Activated T-cell treated with anti-CD3 and anti-CD28 coated beads, Interleukin-2, amount 50 U/mL, for 24 hours (primary cell): ENCODE measurements at regions not wholly inside any gene's neighbourhood (a gene's known extent, or its start where the extent isn't known, plus 50 kb on each side); places are given as distances from the start of the nearest gene placed in this dataset.

Experiments
- DNase-seq: peaks from one replicate; pipeline ENCODE4 v3.0.0-alpha.2; 2020
- H3K27ac Mint-ChIP-seq: 2 replicates; pipeline ENCODE4 v1.8.0; 2020; ENCODE audit warnings: mild to moderate bottlenecking, mixed read lengths
- H3K27me3 Mint-ChIP-seq: 2 replicates; pipeline ENCODE4 v1.8.0; 2020; ENCODE audit warnings: mixed read lengths
- H3K36me3 Mint-ChIP-seq: 2 replicates; pipeline ENCODE4 v1.8.0; 2020; ENCODE audit warnings: low read depth, mixed read lengths
- H3K4me1 Mint-ChIP-seq: 2 replicates; pipeline ENCODE4 v1.8.0; 2020; ENCODE audit warnings: low read depth, mixed read lengths
- H3K4me3 Mint-ChIP-seq: 2 replicates; pipeline ENCODE4 v1.8.0; 2020; ENCODE audit warnings: mild to moderate bottlenecking, moderate library complexity, mixed read lengths
- H3K9me3 Mint-ChIP-seq: 2 replicates; pipeline ENCODE4 v1.8.0; 2020; ENCODE audit warnings: mixed read lengths

- H3K27me3 Mint-ChIP-seq = peaks cover 6% of the 10 kb centered on the region
- H3K9me3 Mint-ChIP-seq = no peaks in the 10 kb centered on the region
- no peaks in the 10 kb centered on the region for H3K36me3 Mint-ChIP-seq
- no peak overlapping the region for H3K27ac Mint-ChIP-seq
- H3K4me3 Mint-ChIP-seq = no peak overlapping the region
- no peaks in the 10 kb centered on the region for H3K4me1 Mint-ChIP-seq
- DNase-seq = no peak
These were observed 154.9 kb upstream of the TMEM72 start for GRCh38 chr10:44756216-44756615.

DNA sequence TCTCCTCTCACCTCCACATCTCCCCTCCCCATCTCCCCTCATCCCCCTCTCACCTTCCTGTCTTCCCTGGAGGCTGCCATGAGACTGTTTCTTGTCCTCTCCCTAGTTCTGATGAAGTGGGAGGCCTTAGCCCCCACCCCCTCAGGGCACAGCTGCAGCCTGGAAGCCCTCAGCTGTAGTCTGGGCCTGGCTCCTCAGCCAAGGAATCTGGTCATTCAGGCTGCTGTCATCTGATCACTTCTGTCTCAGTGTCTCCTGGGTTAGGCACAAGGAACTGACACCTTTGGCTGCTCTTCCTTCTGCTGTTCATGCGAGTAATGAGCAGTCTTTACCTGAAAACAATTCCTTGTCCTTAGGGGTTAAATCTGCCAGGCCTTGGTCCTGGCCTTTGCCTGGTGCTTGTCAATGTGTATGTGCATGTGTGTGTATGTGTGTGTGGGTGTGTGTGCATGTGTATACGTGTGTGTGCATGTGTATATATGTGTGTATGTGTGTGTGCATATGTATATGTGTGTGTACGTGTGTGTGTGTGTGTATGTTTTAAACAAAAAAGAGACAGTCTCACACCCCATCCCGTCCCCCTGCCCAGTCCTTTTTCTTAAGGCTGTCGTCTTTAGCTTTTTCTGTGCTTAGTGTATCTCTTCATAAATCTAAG, 153.5 kb upstream of the TMEM72 start:
- no peaks in the 10 kb centered on the region for H3K36me3 Mint-ChIP-seq
- no peak for DNase-seq
- no peaks in the 10 kb centered on the region for H3K4me1 Mint-ChIP-seq
- H3K27me3 Mint-ChIP-seq = peaks cover 6% of the 10 kb centered on the region
- H3K4me3 Mint-ChIP-seq = no peak overlapping the region
- H3K27ac Mint-ChIP-seq = no peak overlapping the region
- H3K9me3 Mint-ChIP-seq = no peaks in the 10 kb centered on the region

DNA sequence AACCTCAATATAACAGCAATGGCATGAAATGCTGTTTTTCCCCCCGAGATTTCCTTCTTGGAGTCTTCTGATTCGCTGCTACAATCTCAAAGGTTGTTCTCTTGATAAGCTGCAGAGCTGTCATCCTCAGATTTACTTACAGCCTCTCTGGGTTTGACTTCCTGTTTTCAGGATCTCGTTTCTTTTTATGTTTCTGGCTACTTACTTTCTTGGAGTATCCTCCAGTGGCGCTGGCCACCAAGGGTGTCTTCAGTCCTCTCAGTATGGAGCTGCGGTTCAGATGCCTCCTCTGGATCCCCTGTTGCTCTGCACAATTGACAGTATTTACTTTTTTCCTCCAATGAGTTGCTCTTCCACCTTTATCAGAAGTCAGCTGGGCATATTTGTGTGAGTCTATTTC, 152.0 kb upstream of the TMEM72 start:
- H3K9me3 Mint-ChIP-seq = no peaks in the 10 kb centered on the region
- peaks cover 6% of the 10 kb centered on the region for H3K27me3 Mint-ChIP-seq
- no peak overlapping the region for H3K27ac Mint-ChIP-seq
- H3K4me3 Mint-ChIP-seq = no peak overlapping the region
- no peaks in the 10 kb centered on the region for H3K36me3 Mint-ChIP-seq
- H3K4me1 Mint-ChIP-seq = no peaks in the 10 kb centered on the region
- DNase-seq = no peak

GRCh38 chr10:44760513-44760912, 150.6 kb upstream of the TMEM72 start:
- no peak overlapping the region for H3K27ac Mint-ChIP-seq
- no peak overlapping the region for H3K4me3 Mint-ChIP-seq
- no peaks in the 10 kb centered on the region for H3K9me3 Mint-ChIP-seq
- peaks cover 6% of the 10 kb centered on the region for H3K27me3 Mint-ChIP-seq
- DNase-seq = no peak
- H3K4me1 Mint-ChIP-seq = no peaks in the 10 kb centered on the region
- no peaks in the 10 kb centered on the region for H3K36me3 Mint-ChIP-seq

DNA sequence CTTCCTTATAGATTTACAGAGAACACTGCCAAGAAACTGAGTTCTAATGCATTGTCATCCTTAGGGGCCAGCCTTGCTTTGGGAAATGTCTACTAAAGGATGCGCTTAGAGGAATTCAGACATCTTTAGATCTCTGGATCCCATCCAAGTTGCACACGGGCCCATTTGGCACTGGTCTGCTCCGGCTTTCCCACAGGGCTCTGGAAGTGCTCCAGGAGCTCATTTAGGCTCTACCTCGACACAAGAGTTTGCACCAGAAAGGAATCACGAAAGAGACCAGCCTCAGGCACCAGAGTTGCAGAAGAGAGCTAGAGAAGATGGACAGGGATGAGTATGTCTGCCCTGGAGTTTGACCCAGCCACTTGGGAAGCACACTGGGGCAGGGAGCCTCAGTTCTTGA, 150.1 kb upstream of the TMEM72 start:
- Mint-ChIP-seq H3K27me3 (peaks cover 6% of the 10 kb centered on the region), H3K4me1 (no peaks in the 10 kb centered on the region), H3K4me3 (no peak overlapping the region), H3K9me3 (no peaks in the 10 kb centered on the region), H3K27ac (no peak overlapping the region), H3K36me3 (no peaks in the 10 kb centered on the region)
- DNase-seq = no peak

GRCh38 chr10:44763331-44763730, 147.8 kb upstream of the TMEM72 start:
- Mint-ChIP-seq H3K27me3 (peaks cover 2% of the 10 kb centered on the region), H3K4me3 (no peak overlapping the region), H3K27ac (no peak overlapping the region), H3K36me3 (no peaks in the 10 kb centered on the region), H3K9me3 (no peaks in the 10 kb centered on the region), H3K4me1 (no peaks in the 10 kb centered on the region)
- no peak for DNase-seq

GRCh38 chr10:44765299-44765698, 145.8 kb upstream of the TMEM72 start:
- H3K27ac Mint-ChIP-seq = no peak overlapping the region
- H3K4me3 Mint-ChIP-seq = no peak overlapping the region
- peaks cover 11% of the 10 kb centered on the region for H3K27me3 Mint-ChIP-seq
- no peaks in the 10 kb centered on the region for H3K9me3 Mint-ChIP-seq
- DNase-seq = no peak
- no peaks in the 10 kb centered on the region for H3K36me3 Mint-ChIP-seq
- no peaks in the 10 kb centered on the region for H3K4me1 Mint-ChIP-seq

DNA sequence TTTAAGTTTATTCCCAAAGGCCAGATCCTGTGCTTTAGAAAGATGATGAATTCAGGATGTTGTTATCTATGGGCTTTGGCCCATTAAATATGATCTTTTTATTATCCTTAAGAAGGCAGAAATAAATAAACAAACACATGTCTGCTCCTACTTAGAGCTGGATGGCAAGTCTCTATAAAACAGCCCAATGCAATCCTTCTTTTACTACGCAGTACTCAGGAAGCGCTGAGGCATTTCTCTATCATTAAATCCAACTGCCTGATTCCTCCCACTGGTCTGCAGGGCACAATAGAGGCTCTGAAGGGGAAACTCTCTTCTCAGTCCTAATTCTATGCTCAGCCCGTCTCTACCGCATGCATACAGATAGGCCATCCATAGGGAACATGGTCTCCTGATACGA, 144.5 kb upstream of the TMEM72 start:
- H3K4me3 Mint-ChIP-seq = no peak overlapping the region
- H3K36me3 Mint-ChIP-seq = no peaks in the 10 kb centered on the region
- no peaks in the 10 kb centered on the region for H3K4me1 Mint-ChIP-seq
- H3K27me3 Mint-ChIP-seq = peaks cover 12% of the 10 kb centered on the region
- no peaks in the 10 kb centered on the region for H3K9me3 Mint-ChIP-seq
- no peak for DNase-seq
- H3K27ac Mint-ChIP-seq = no peak overlapping the region

GRCh38 chr10:44769450-44769849, 141.7 kb upstream of the TMEM72 start:
- H3K27me3 Mint-ChIP-seq = peaks cover 15% of the 10 kb centered on the region
- no peak overlapping the region for H3K4me3 Mint-ChIP-seq
- H3K9me3 Mint-ChIP-seq = no peaks in the 10 kb centered on the region
- no peaks in the 10 kb centered on the region for H3K4me1 Mint-ChIP-seq
- H3K36me3 Mint-ChIP-seq = no peaks in the 10 kb centered on the region
- no peak overlapping the region for H3K27ac Mint-ChIP-seq
- DNase-seq = no peak

- Mint-ChIP-seq H3K27me3 (peaks cover 15% of the 10 kb centered on the region), H3K4me3 (no peak overlapping the region), H3K9me3 (no peaks in the 10 kb centered on the region), H3K36me3 (no peaks in the 10 kb centered on the region), H3K4me1 (no peaks in the 10 kb centered on the region), H3K27ac (no peak overlapping the region)
- no peak for DNase-seq
These were observed 139.7 kb upstream of the TMEM72 start for GRCh38 chr10:44771233-44771995.

- DNase-seq = no peak
- no peak overlapping the region for H3K4me3 Mint-ChIP-seq
- H3K36me3 Mint-ChIP-seq = no peaks in the 10 kb centered on the region
These were observed 137.6 kb upstream of the TMEM72 start for GRCh38 chr10:44773565-44773964.

DNA sequence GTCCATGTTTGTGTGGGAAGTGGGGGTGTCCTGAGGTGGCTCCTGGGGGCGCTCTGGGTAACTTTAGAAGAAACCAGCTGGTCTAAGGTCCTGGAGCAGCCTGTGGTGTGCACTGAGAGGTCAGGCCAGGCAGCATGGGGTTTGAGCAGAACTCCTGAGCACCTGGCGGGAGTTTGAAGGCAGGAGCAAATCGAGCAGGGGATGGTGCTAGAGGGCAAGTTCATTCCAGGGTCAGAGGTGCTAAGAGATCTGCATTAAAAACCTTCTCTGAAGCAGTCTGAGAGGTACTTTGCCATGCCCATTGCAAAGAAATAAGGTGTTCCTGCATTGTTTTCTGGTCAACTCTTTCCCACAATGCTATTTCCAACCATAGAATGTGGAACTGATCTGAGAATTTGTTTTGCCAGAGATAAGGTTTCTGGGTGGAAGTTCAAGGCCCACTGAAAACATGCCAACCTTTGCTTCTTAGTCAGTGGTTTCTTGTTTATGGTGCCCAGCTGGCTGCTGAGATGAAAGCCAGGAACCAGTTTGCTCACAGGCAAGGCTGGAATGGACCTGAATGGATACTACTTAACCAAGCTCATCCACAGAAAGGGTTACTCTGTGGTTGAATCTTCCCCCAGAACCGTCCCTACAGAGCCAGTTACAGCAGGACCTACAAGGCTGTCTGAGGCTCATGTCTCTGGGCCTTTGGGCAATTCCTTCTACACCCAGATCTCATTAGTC, 136.3 kb upstream of the TMEM72 start:
- no peaks in the 10 kb centered on the region for H3K9me3 Mint-ChIP-seq
- H3K4me3 Mint-ChIP-seq = no peak overlapping the region
- H3K27ac Mint-ChIP-seq = no peak overlapping the region
- DNase-seq = no peak
- no peaks in the 10 kb centered on the region for H3K36me3 Mint-ChIP-seq
- peaks cover 12% of the 10 kb centered on the region for H3K27me3 Mint-ChIP-seq
- H3K4me1 Mint-ChIP-seq = no peaks in the 10 kb centered on the region

More at GRCh38 chr10:44773565-44773964, 137.6 kb upstream of the TMEM72 start:
- H3K27me3 Mint-ChIP-seq = peaks cover 15% of the 10 kb centered on the region
- no peaks in the 10 kb centered on the region for H3K4me1 Mint-ChIP-seq
- no peak overlapping the region for H3K27ac Mint-ChIP-seq
- no peaks in the 10 kb centered on the region for H3K9me3 Mint-ChIP-seq

GRCh38 chr10:44775402-44775741, 135.8 kb upstream of the TMEM72 start:
- no peak for DNase-seq
- Mint-ChIP-seq H3K36me3 (no peaks in the 10 kb centered on the region), H3K27me3 (peaks cover 10% of the 10 kb centered on the region), H3K4me3 (no peak overlapping the region), H3K27ac (no peak overlapping the region), H3K4me1 (no peaks in the 10 kb centered on the region), H3K9me3 (no peaks in the 10 kb centered on the region)

DNA sequence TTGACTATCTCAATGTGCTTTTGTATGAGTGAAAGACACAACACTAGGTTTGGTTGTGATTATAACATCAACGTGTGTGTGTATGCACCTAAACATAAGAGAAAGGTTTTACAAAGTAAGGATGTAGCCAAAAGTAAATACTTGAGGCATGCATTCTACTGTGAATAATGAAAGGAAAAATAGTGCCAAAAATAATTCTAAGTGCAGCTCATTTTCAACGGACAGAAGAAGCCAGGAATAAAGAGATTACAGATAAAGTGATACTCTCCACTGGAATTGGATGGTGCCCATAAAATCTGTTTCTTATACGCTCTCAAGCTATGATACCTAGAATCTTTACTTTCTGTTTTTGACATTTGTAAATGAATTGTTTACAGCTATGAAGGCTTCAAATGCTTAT, 135.0 kb upstream of the TMEM72 start:
- Mint-ChIP-seq H3K27ac (no peak overlapping the region), H3K9me3 (no peaks in the 10 kb centered on the region), H3K27me3 (peaks cover 7% of the 10 kb centered on the region), H3K36me3 (no peaks in the 10 kb centered on the region), H3K4me1 (no peaks in the 10 kb centered on the region), H3K4me3 (no peak overlapping the region)
- no peak for DNase-seq

- no peak for DNase-seq
- peaks cover 5% of the 10 kb centered on the region for H3K27me3 Mint-ChIP-seq
- H3K9me3 Mint-ChIP-seq = no peaks in the 10 kb centered on the region
- no peaks in the 10 kb centered on the region for H3K36me3 Mint-ChIP-seq
- H3K4me1 Mint-ChIP-seq = no peaks in the 10 kb centered on the region
- no peak overlapping the region for H3K4me3 Mint-ChIP-seq
- no peak overlapping the region for H3K27ac Mint-ChIP-seq
These were observed 131.6 kb upstream of the TMEM72 start for GRCh38 chr10:44779511-44779910.
